HG03457 (cell line): ENCODE measurements at regions not wholly inside any gene's neighbourhood (a gene's known extent, or its start where the extent isn't known, plus 50 kb on each side); places are given as distances from the start of the nearest gene placed in this dataset.

Experiments
- ATAC-seq: cut with Tn5 transposase; IDR thresholded peaks from one replicate; pipeline ENCODE4 v1.9.1; 2021; ENCODE audit warnings: moderate number of reproducible peaks; ENCODE audit not compliant: unreplicated experiment

- no peak for ATAC-seq
These were observed 121.7 kb upstream of the WWC1 start for GRCh38 chr5:168169791-168170190.

- no peak for ATAC-seq
These were observed 119.3 kb upstream of the WWC1 start for GRCh38 chr5:168171901-168172759.

GRCh38 chr5:168172760-168173223 lies 118.7 kb upstream of the WWC1 start:
- ATAC-seq: no peak

GRCh38 chr5:168174376-168174775 lies 117.1 kb upstream of the WWC1 start:
- no peak for ATAC-seq

- ATAC-seq: no peak
These were observed 115.2 kb upstream of the WWC1 start for GRCh38 chr5:168176251-168176650.

GRCh38 chr5:168176941-168177340 lies 114.5 kb upstream of the WWC1 start:
- ATAC-seq: no peak

GRCh38 chr5:168177831-168178450 lies 113.5 kb upstream of the WWC1 start:
- no peak for ATAC-seq

GRCh38 chr5:168179192-168179593 lies 112.3 kb upstream of the WWC1 start:
- ATAC-seq: no peak

GRCh38 chr5:168182269-168182668 lies 109.2 kb upstream of the WWC1 start:
- ATAC-seq: no peak

GRCh38 chr5:168184103-168184502 lies 107.3 kb upstream of the WWC1 start:
- no peak for ATAC-seq

- ATAC-seq: no peak
These were observed 105.0 kb upstream of the WWC1 start for GRCh38 chr5:168186289-168187074.

- ATAC-seq: no peak
These were observed 103.8 kb upstream of the WWC1 start for GRCh38 chr5:168187614-168188013.

- no peak for ATAC-seq
These were observed 103.3 kb upstream of the WWC1 start for GRCh38 chr5:168188182-168188581.

- ATAC-seq: no peak
These were observed 99.3 kb upstream of the WWC1 start for GRCh38 chr5:168192120-168192519.

- no peak for ATAC-seq
These were observed 97.8 kb upstream of the WWC1 start for GRCh38 chr5:168193493-168194250.

- ATAC-seq: no peak
These were observed 96.3 kb upstream of the WWC1 start for GRCh38 chr5:168195110-168195509.

GRCh38 chr5:168198359-168198758 lies 93.1 kb upstream of the WWC1 start:
- ATAC-seq: no peak

- no peak for ATAC-seq
These were observed 88.4 kb upstream of the WWC1 start for GRCh38 chr5:168202996-168203395.

GRCh38 chr5:168204165-168204564 lies 87.3 kb upstream of the WWC1 start:
- no peak for ATAC-seq

GRCh38 chr5:168207450-168208029 lies 83.9 kb upstream of the WWC1 start:
- no peak for ATAC-seq
